ENCODE measurements at regions not wholly inside any gene's neighbourhood (a gene's known extent, or its start where the extent isn't known, plus 50 kb on each side); places are given as distances from the start of the nearest gene placed in this dataset.

DNA sequence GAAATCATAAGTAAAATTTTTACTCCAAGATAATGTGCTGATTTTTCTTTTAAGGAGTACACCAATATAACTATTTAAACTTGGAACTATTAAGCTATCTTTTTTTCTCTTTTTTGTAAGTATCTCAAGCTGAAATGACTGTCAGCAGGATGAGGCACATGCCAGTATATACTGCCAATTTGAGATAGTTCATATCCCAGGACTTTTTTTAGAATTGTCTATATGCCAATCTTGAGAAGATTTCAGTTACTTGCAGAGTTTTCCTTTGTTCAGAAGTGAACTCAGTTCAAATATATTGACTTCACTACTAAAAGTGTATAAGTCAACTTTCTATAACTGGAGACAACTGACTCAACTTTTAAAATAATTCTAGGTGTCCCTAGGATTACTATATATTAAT, 181.7 kb upstream of the ZNF717 start:
- TF ChIP-seq, protein P1, sequence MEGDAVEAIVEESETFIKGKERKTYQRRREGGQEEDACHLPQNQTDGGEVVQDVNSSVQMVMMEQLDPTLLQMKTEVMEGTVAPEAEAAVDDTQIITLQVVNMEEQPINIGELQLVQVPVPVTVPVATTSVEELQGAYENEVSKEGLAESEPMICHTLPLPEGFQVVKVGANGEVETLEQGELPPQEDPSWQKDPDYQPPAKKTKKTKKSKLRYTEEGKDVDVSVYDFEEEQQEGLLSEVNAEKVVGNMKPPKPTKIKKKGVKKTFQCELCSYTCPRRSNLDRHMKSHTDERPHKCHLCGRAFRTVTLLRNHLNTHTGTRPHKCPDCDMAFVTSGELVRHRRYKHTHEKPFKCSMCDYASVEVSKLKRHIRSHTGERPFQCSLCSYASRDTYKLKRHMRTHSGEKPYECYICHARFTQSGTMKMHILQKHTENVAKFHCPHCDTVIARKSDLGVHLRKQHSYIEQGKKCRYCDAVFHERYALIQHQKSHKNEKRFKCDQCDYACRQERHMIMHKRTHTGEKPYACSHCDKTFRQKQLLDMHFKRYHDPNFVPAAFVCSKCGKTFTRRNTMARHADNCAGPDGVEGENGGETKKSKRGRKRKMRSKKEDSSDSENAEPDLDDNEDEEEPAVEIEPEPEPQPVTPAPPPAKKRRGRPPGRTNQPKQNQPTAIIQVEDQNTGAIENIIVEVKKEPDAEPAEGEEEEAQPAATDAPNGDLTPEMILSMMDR (IDR thresholded peaks at IDR 0.05), result no peak
- no peak for TF ChIP-seq EP300 (IDR thresholded peaks at IDR 0.05)

Measured in ovary (tissue), 3 donors.